Coronary artery (tissue), 2 donors: ENCODE measurements at regions not wholly inside any gene's neighbourhood (a gene's known extent, or its start where the extent isn't known, plus 50 kb on each side); places are given as distances from the start of the nearest gene placed in this dataset.
"Not testable (repeated sequence)": the region's sequence is repeated elsewhere in the genome, so short reads cannot be mapped to it uniquely, and the experiment has no call there.

Experiments used
- DNase-seq: peaks from one replicate; pipeline ENCODE4 v3.0.0-alpha.2; 2017; ENCODE audit warnings: low spot score
- H3K27ac ChIP-seq, 2 donors: fragments of 200-600 bp; sonication (generic); one replicate each; pipeline ENCODE4 v1.5.1; 2016 to 2019
- H3K4me3 ChIP-seq: fragments of 200-600 bp; sonication (generic); 2 replicates; pipeline ENCODE4 v1.5.1; 2016; ENCODE audit warnings: mild to moderate bottlenecking, moderate library complexity
- TF ChIP-seq, protein P1 (sequence below): fragments of 200-600 bp; sonication (generic); IDR thresholded peaks from one replicate; pipeline ENCODE4 v1.5.1; 2019; ENCODE audit warnings: antibody characterized with exemption

DNA sequence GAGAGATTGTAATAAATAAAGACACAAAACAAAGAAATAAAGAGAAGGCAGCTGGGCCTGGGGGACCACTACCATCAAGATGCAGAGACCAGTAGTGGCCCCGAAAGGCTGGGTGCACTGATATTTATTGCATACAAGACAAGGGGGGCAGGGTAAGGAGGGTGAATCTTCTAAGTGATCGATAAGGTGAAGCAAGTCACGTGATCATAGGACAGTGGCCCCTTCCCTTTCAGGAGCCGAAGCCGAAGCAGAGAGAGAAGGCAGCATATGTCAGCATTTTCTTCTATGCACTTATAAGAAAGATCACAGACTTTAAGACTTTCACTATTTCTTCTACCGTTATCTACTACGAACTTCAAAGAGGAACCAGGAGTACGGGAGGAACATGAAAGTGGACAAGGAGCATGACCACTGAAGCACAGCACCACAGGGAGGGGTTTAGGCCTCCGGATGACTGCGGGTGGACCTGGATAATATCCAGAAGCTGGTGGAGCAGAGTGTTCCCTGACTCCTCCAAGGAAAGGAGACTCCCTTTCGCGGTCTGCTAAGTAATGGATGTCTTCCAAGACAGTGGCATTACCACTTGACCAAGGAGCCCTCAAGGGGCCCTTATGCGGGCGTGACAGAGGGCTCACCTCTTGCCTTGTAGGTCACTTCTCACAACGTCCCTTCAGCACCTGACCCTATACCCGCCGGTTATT lies 126.4 kb downstream of the RBM46 start:
- DNase-seq, H3K27ac ChIP-seq, H3K4me3 ChIP-seq: not testable (repeated sequence)

DNA sequence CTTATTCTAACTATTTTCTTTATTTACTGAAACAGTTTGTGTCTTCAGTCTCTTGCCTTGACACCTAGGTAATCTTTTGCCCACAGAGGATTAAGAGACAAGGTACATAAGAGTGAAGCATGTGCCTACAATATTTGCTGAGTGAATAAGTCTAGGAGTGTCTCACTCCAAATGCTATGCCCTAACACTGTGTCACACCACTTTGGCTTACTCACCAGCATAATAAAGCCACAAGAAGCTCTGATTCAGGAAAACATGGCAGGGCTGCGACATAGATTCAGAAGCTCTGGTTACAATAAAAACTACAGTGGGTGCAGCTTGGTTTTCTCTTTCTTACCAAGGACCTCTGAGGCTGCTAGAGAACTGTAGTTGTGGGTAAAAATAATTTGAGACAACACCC lies 127.1 kb downstream of the RBM46 start:
- no peak for DNase-seq
- TF ChIP-seq, protein P1, sequence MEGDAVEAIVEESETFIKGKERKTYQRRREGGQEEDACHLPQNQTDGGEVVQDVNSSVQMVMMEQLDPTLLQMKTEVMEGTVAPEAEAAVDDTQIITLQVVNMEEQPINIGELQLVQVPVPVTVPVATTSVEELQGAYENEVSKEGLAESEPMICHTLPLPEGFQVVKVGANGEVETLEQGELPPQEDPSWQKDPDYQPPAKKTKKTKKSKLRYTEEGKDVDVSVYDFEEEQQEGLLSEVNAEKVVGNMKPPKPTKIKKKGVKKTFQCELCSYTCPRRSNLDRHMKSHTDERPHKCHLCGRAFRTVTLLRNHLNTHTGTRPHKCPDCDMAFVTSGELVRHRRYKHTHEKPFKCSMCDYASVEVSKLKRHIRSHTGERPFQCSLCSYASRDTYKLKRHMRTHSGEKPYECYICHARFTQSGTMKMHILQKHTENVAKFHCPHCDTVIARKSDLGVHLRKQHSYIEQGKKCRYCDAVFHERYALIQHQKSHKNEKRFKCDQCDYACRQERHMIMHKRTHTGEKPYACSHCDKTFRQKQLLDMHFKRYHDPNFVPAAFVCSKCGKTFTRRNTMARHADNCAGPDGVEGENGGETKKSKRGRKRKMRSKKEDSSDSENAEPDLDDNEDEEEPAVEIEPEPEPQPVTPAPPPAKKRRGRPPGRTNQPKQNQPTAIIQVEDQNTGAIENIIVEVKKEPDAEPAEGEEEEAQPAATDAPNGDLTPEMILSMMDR = no peak
- Histone ChIP-seq H3K4me3 (no peak overlapping the region), H3K27ac (no peak overlapping the region)

- TF ChIP-seq, protein P1 = no peak
- no peak for DNase-seq
- Histone ChIP-seq H3K4me3 (no peak overlapping the region), H3K27ac (no peak overlapping the region)
Observed at GRCh38 chr4:154911097-154911496, 130.0 kb downstream of the RBM46 start.

DNA sequence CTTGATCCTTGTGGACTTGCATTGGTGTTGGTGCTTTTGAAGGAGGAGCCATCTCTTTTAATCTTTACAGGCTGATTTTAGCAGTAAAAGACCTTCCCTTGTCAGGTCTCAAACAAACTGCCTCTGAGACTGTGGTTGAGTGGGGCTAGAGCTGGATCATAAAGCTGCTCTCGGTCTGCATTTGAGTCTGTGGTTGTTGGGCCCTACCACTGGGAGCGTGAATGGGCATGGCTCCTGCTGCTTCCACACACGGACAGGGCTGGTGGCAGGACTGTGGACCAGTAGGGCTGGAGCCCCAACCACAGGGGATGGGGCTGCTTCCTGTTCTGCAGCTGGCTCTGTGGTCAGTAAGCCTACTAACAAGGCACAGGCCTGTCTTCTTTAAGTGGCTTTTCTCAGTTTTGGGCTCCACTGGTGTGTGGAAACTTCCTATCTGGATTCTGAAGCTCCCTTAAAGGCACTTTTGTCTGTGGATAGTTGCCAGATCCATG lies 130.6 kb downstream of the RBM46 start:
- DNase-seq = no peak
- TF ChIP-seq, protein P1 = no peak
- no peak overlapping the region for H3K4me3 ChIP-seq

GRCh38 chr4:154916068-154916467 lies 135.0 kb downstream of the RBM46 start:
- TF ChIP-seq, protein P1 = no peak
- DNase-seq = no peak

More for the DNA sequence above, 130.6 kb downstream of the RBM46 start:
- H3K27ac ChIP-seq = no peak overlapping the region

GRCh38 chr4:154927126-154927680 lies 146.1 kb downstream of the RBM46 start:
- Histone ChIP-seq H3K4me3 (no peak overlapping the region), H3K27ac (no peak overlapping the region)
- DNase-seq = no peak
- TF ChIP-seq, protein P1 = no peak

More at GRCh38 chr4:154916068-154916467, 135.0 kb downstream of the RBM46 start:
- Histone ChIP-seq H3K27ac (no peak overlapping the region), H3K4me3 (no peak overlapping the region)

- Histone ChIP-seq H3K4me3 (no peak overlapping the region), H3K27ac (no peak overlapping the region)
- TF ChIP-seq, protein P1 = no peak
- no peak for DNase-seq
Observed at GRCh38 chr4:154928640-154929257, 147.7 kb downstream of the RBM46 start.
